ENCODE measurements at regions not wholly inside any gene's neighbourhood (a gene's known extent, or its start where the extent isn't known, plus 50 kb on each side); places are given as distances from the start of the nearest gene placed in this dataset.

DNA sequence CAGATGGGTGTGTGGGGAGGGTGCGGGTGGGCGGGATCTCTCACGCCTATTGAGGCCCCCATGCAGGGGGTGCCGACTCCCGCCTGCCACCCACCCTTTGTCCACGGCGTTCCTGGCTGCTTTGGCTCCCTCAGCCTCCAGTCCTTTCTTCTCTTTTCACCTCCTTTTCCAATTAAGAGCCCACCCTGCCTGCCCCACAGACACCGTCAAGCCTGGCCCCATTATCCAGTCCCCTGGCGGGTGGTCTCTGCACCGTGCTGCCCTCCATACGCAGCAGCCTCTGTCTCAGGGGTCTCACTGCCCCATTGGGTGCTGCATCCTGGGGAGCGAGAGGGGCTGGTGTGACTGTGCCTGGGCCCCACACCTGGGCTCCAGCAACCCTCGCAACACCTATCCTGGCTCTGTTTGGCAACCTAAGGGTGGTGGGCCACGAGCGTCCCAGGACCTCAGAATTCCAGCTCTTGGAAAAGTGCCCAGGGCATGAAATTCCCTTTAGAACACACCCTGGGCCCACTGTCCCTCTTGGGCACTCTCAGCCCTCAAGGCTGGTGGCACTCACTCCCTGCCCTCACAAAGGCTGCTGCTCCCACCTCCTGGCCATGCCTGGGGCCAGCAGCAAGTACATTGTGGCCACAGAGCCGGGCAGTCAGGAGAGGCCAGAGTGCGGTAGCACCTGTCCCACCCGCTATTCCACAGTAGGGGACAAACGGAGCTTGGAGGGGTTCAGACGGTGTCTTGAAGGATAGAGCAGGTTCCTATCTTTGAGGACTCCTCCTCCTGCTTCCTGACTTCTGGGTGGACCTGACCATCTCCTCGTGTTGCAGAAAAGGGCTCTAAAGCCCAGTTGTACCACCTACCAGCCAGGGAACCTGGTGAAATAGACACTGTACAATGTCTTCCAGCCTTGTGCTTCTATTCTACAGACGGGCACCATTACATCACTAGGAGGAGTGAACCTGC lies 114.1 kb downstream of the KIF26A start:
- no peaks in the 10 kb centered on the region for H3K36me3 ChIP-seq (ENCODE audit: control insufficient read depth in 2 of 2, insufficient read depth in 2 of 2, low read length in 2 of 2)
- no peaks in the 10 kb centered on the region for H3K4me1 ChIP-seq (ENCODE audit: control insufficient read depth, insufficient read depth, low read length)
- H3K4me3 ChIP-seq (ENCODE audit: low read length in 2 of 2): no peak overlapping the region

DNA sequence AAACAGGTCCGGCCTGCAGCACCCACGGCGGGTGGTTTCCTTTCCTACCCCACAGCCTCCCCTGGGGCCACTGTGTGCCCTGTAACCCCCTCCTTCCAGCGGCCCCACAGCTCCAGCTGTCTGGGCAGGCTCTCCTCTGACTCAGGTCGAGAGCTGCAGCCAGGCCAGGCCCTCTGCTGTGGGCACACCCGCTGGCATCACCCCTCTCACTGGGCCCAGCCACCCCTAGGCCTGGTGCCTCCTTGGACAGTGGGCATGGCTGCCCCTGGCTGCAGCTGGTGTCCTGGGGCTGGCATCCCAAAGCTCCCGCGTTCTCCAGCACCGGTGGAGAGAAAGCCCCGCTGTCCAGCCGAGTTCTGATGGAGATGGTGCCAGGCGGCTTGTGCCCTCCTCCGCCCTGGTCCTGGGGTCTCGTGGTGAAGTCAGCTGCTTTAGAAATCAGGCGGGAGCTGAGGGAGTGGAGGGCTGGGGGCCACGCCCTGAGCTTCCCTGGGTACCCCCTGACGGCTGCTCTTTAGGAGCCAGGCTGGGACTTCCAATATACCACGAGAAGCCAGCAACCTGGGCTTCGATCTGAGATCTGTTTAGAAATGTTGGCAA lies 114.9 kb downstream of the KIF26A start:
- H3K9ac ChIP-seq (ENCODE audit: low read length in 2 of 2): no peak overlapping the region
- H3K36me3 ChIP-seq (ENCODE audit: control insufficient read depth in 2 of 2, insufficient read depth in 2 of 2, low read length in 2 of 2): no peaks in the 10 kb centered on the region
- no peak overlapping the region for H3K4me3 ChIP-seq (ENCODE audit: low read length in 2 of 2)
- H3K9me3 ChIP-seq (ENCODE audit: control insufficient read depth in 2 of 2, low read length in 2 of 2): peaks cover 0 to 5% of the 10 kb centered on the region in 2 donors
- peaks cover 6 to 7% of the 10 kb centered on the region in 2 donors for H3K27me3 ChIP-seq (ENCODE audit: control insufficient read depth in 1 of 2, insufficient read depth in 2 of 2, low read length in 2 of 2)
- H3K4me1 ChIP-seq (ENCODE audit: control insufficient read depth, insufficient read depth, low read length): no peaks in the 10 kb centered on the region
- no peak overlapping the region for H3K27ac ChIP-seq (ENCODE audit: low read length)

More for the DNA sequence above, 114.1 kb downstream of the KIF26A start:
- no peak overlapping the region for H3K9ac ChIP-seq (ENCODE audit: low read length in 2 of 2)
- H3K27ac ChIP-seq (ENCODE audit: low read length): no peak overlapping the region
- peaks cover 5 to 6% of the 10 kb centered on the region in 2 donors for H3K27me3 ChIP-seq (ENCODE audit: control insufficient read depth in 1 of 2, insufficient read depth in 2 of 2, low read length in 2 of 2)
- peaks cover 0 to 4% of the 10 kb centered on the region in 2 donors for H3K9me3 ChIP-seq (ENCODE audit: control insufficient read depth in 2 of 2, low read length in 2 of 2)

DNA sequence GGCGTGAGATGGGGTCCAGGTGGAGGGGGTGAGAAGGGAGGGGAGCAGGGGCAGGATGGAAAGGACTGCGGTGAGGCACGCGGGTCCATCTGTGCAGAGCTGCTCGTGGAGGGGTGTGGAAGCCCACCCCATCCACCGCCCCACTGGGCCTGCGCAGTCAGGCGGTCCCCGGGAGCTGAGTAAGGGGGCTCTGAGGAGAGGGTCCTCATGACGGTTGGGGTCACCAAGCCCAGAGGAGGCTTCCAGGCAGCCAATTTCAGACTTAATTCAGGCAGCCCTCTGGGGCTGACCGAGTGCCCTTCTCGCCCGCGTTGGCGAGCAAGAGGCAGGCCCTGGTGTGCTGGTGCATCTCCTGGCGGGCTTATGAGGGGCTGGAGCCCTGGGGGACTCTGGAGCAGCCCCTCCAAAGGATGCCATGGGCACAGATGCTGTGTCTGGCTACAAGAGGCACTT lies 115.5 kb downstream of the KIF26A start:
- Histone ChIP-seq H3K36me3 (ENCODE audit: control insufficient read depth in 2 of 2, insufficient read depth in 2 of 2, low read length in 2 of 2) (no peaks in the 10 kb centered on the region), H3K4me1 (ENCODE audit: control insufficient read depth, insufficient read depth, low read length) (no peaks in the 10 kb centered on the region), H3K9me3 (ENCODE audit: control insufficient read depth in 2 of 2, low read length in 2 of 2) (peaks cover 0 to 5% of the 10 kb centered on the region in 2 donors), H3K4me3 (ENCODE audit: low read length in 2 of 2) (no peak overlapping the region), H3K27ac (ENCODE audit: low read length) (no peak overlapping the region), H3K9ac (ENCODE audit: low read length in 2 of 2) (no peak overlapping the region), H3K27me3 (ENCODE audit: control insufficient read depth in 1 of 2, insufficient read depth in 2 of 2, low read length in 2 of 2) (peaks cover 6 to 7% of the 10 kb centered on the region in 2 donors)

DNA sequence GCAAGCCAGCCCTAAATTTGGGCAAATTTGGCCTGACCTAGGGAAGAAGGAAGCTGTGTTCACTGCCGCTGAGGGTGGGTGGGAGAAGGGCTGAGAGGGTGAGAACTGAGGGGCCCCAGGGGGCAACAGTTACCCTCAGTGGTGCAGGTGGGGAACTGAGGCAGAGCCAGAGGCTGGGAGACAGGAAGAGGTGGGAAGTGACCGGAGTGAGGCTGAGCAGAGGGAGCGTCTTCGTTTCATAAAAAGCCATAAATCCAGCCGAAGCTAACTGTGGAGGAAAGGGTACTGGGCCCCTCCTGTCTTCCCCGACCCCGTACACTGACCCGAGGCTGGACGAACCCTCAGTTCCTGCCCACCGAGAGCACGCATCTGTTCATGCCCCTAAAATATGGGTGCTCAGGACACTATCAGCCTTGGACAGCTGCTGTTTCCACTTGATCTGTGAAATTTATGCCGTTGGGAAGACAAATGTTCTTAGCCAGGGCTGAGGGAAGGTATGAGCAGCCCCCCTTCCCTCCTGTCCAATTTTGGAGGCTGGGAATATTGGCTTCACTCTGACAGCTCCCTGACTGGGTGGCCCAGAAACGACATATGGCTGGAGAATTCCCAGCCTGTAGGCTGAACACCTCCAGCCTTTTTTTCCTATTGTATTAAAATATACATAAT lies 116.5 kb downstream of the KIF26A start:
- no peak overlapping the region for H3K4me3 ChIP-seq (ENCODE audit: low read length in 2 of 2)
- H3K27me3 ChIP-seq (ENCODE audit: control insufficient read depth in 1 of 2, insufficient read depth in 2 of 2, low read length in 2 of 2): peaks cover 6 to 7% of the 10 kb centered on the region in 2 donors
- H3K27ac ChIP-seq (ENCODE audit: low read length): no peak overlapping the region
- no peaks in the 10 kb centered on the region for H3K36me3 ChIP-seq (ENCODE audit: control insufficient read depth in 2 of 2, insufficient read depth in 2 of 2, low read length in 2 of 2)
- peaks cover 0 to 5% of the 10 kb centered on the region in 2 donors for H3K9me3 ChIP-seq (ENCODE audit: control insufficient read depth in 2 of 2, low read length in 2 of 2)
- H3K4me1 ChIP-seq (ENCODE audit: control insufficient read depth, insufficient read depth, low read length): no peaks in the 10 kb centered on the region
- H3K9ac ChIP-seq (ENCODE audit: low read length in 2 of 2): no peak overlapping the region

GRCh38 chr14:104256025-104256424 lies 117.6 kb downstream of the KIF26A start:
- peaks cover 0 to 5% of the 10 kb centered on the region in 2 donors for H3K9me3 ChIP-seq (ENCODE audit: control insufficient read depth in 2 of 2, low read length in 2 of 2)
- no peaks in the 10 kb centered on the region for H3K4me1 ChIP-seq (ENCODE audit: control insufficient read depth, insufficient read depth, low read length)
- no peak overlapping the region for H3K27ac ChIP-seq (ENCODE audit: low read length)
- H3K27me3 ChIP-seq (ENCODE audit: control insufficient read depth in 1 of 2, insufficient read depth in 2 of 2, low read length in 2 of 2): peaks cover 6 to 7% of the 10 kb centered on the region in 2 donors
- no peaks in the 10 kb centered on the region for H3K36me3 ChIP-seq (ENCODE audit: control insufficient read depth in 2 of 2, insufficient read depth in 2 of 2, low read length in 2 of 2)
- H3K9ac ChIP-seq (ENCODE audit: low read length in 2 of 2): no peak overlapping the region
- H3K4me3 ChIP-seq (ENCODE audit: low read length in 2 of 2): no peak overlapping the region

DNA sequence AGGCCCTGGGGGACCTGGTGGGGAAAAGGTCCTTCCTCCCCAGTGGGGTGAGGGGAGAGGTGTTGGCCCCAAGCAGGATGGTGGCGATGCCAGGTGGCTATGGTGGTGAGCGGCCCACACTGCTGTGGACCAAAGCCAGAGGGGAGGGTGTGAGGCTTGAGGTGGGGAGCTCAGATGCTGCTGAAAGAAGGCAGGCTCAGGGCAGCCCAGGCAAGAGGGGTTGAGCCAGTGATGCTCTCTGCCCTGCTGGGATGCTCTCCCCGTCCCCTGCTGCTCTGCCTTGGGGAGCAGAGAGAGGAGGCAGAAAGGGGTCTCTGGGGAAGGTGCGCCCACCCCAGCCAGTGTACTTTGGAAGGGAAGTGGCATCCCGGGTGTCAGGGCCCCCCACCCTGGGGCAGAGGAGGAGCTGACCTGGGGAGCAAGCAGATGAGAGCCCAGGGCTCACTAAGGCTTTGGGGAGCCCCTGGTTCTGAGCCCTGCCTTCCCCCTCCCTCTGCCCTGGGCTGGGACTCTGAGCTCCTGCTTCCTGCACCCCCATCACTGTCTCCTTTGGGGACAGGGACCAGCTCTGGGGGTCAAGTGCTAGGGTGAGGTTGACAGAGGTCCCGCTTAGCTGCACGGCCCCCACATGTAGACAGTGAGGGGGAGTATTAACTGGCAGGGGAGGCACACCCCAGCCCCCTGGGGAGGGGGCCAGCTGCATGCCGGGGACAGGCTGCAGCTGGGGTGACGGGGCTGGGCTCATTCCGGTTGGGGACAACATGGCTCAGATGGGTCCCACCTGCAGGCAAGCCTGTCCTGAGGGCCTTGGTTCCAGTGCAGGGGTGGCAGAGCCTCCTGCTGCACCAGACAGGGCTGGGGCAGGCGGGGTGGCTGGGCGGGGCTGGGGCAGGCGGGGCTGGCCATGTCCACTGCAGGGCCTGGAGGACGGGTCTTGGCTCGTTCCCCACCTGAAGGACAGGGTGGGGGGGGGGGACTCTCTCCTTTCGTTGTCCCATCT lies 124.4 kb downstream of the KIF26A start:
- Histone ChIP-seq H3K27ac (ENCODE audit: low read length) (no peak overlapping the region), H3K27me3 (ENCODE audit: control insufficient read depth in 1 of 2, insufficient read depth in 2 of 2, low read length in 2 of 2) (no peaks in the 10 kb centered on the region), H3K4me1 (ENCODE audit: control insufficient read depth, insufficient read depth, low read length) (no peaks in the 10 kb centered on the region), H3K9ac (ENCODE audit: low read length in 2 of 2) (no peak overlapping the region), H3K4me3 (ENCODE audit: low read length in 2 of 2) (no peak overlapping the region), H3K9me3 (ENCODE audit: control insufficient read depth in 2 of 2, low read length in 2 of 2) (peaks cover 0 to 7% of the 10 kb centered on the region in 2 donors), H3K36me3 (ENCODE audit: control insufficient read depth in 2 of 2, insufficient read depth in 2 of 2, low read length in 2 of 2) (no peaks in the 10 kb centered on the region)

GRCh38 chr14:104263675-104264358 lies 125.4 kb downstream of the KIF26A start:
- Histone ChIP-seq H3K4me3 (ENCODE audit: low read length in 2 of 2) (no peak overlapping the region), H3K4me1 (ENCODE audit: control insufficient read depth, insufficient read depth, low read length) (no peaks in the 10 kb centered on the region), H3K27me3 (ENCODE audit: control insufficient read depth in 1 of 2, insufficient read depth in 2 of 2, low read length in 2 of 2) (no peaks in the 10 kb centered on the region), H3K36me3 (ENCODE audit: control insufficient read depth in 2 of 2, insufficient read depth in 2 of 2, low read length in 2 of 2) (no peaks in the 10 kb centered on the region), H3K9me3 (ENCODE audit: control insufficient read depth in 2 of 2, low read length in 2 of 2) (peaks cover 0 to 7% of the 10 kb centered on the region in 2 donors), H3K9ac (ENCODE audit: low read length in 2 of 2) (no peak overlapping the region), H3K27ac (ENCODE audit: low read length) (no peak overlapping the region)

DNA sequence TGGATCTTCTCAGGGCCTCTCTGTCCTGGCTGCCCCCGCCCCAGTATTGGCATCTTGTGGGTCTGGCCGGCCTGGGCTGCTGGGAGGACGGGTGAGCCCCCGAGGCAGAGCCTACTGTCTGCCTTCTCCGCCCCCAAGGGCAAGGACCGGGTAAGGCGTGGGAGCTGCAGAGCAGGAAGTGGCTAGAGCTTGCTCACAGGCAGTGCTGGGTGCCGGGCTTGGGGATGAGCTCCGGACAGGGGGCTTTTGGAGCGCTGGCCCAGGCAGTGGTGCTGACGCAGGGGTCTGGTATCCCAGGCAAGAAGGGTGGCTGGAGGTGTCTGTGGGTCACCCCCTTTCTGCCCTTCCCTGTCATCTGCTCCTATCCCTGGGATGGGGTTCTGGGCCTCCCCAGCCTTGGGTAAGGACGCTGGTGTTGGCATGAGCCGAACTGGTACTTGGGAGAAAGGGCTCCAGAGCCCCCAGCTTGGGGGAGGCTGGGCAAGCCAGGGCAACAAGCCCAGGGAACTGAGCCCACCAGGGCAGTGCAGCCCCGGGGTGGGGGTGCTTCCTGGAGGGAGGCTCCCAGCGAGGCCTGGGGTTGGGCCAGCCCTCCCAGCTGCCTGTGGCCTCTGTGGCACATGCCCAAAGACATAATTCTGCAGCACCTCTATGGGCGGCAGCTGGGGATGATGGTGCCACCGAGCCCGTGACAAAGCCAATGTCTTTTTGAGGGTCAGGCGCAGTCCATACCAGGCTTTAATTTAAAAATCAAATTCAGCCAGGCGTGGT lies 126.3 kb downstream of the KIF26A start:
- Histone ChIP-seq H3K4me3 (ENCODE audit: low read length in 2 of 2) (no peak overlapping the region), H3K4me1 (ENCODE audit: control insufficient read depth, insufficient read depth, low read length) (no peaks in the 10 kb centered on the region), H3K9ac (ENCODE audit: low read length in 2 of 2) (no peak overlapping the region), H3K36me3 (ENCODE audit: control insufficient read depth in 2 of 2, insufficient read depth in 2 of 2, low read length in 2 of 2) (no peaks in the 10 kb centered on the region), H3K9me3 (ENCODE audit: control insufficient read depth in 2 of 2, low read length in 2 of 2) (peaks cover 0 to 7% of the 10 kb centered on the region in 2 donors), H3K27ac (ENCODE audit: low read length) (no peak overlapping the region), H3K27me3 (ENCODE audit: control insufficient read depth in 1 of 2, insufficient read depth in 2 of 2, low read length in 2 of 2) (peaks cover 0 to 2% of the 10 kb centered on the region in 2 donors)

All from stomach smooth muscle (tissue), 2 donors.